Neural cell (in vitro differentiated cells): ENCODE measurements at regions not wholly inside any gene's neighbourhood (a gene's known extent, or its start where the extent isn't known, plus 50 kb on each side); places are given as distances from the start of the nearest gene placed in this dataset.

ENCODE experiments used
- CTCF ChIP-seq: fragments of 450-650 bp; IDR thresholded peaks from 2 replicates; pipeline ENCODE4 v1.5.1; 2014; ENCODE audit warnings: antibody characterized with exemption, mild to moderate bottlenecking, moderate library complexity; ENCODE audit not compliant: poor library complexity, severe bottlenecking
- EP300 ChIP-seq: fragments of 450-650 bp; conservative IDR thresholded peaks from 2 replicates; pipeline ENCODE4 v1.6.1; 2014; ENCODE audit warnings: antibody characterized with exemption, mild to moderate bottlenecking, moderate library complexity; ENCODE audit not compliant: poor library complexity, severe bottlenecking
- EZH2 ChIP-seq: fragments of 200-600, 300-800 bp; shearing (Covaris generic), sonication (generic); IDR thresholded peaks from 2 replicates; pipeline ENCODE4 v1.6.1; 2014; ENCODE audit warnings: antibody characterized with exemption, low read length, borderline replicate concordance, mild to moderate bottlenecking; ENCODE audit not compliant: insufficient read depth, poor library complexity, severe bottlenecking
- MXI1 ChIP-seq: fragments of 450-650 bp; conservative IDR thresholded peaks from 2 replicates; pipeline ENCODE4 v1.6.1; 2014; ENCODE audit warnings: antibody characterized with exemption, mild to moderate bottlenecking; ENCODE audit not compliant: poor library complexity, severe bottlenecking
- POLR2AphosphoS5 ChIP-seq: IDR thresholded peaks from 2 replicates; pipeline ENCODE4 v1.6.1; 2012
- RAD21 ChIP-seq: fragments of 450-650 bp; conservative IDR thresholded peaks from 2 replicates; pipeline ENCODE4 v1.6.1; 2014; ENCODE audit warnings: antibody characterized with exemption, mild to moderate bottlenecking, moderate library complexity

- no peak for TF ChIP-seq CTCF
- no peak for TF ChIP-seq RAD21
- no peak for TF ChIP-seq POLR2AphosphoS5
- TF ChIP-seq EZH2, result no peak
- no peak for TF ChIP-seq EP300
- TF ChIP-seq MXI1, result no peak
These were observed 445.8 kb upstream of the ADGRB3 start for GRCh38 chr6:68189217-68189815.
